GM12892 (cell line): ENCODE measurements at regions not wholly inside any gene's neighbourhood (a gene's known extent, or its start where the extent isn't known, plus 50 kb on each side); places are given as distances from the start of the nearest gene placed in this dataset.

Experiments
- POLR2A ChIP-seq: IDR thresholded peaks from 2 replicates; pipeline ENCODE4 v1.6.1; 2011; ENCODE audit warnings: low read depth, low read length, control low read depth
- POLR2AphosphoS5 ChIP-seq: IDR thresholded peaks from 2 replicates; pipeline ENCODE4 v1.6.1; 2011; ENCODE audit warnings: low read depth, low read length, control low read depth

DNA sequence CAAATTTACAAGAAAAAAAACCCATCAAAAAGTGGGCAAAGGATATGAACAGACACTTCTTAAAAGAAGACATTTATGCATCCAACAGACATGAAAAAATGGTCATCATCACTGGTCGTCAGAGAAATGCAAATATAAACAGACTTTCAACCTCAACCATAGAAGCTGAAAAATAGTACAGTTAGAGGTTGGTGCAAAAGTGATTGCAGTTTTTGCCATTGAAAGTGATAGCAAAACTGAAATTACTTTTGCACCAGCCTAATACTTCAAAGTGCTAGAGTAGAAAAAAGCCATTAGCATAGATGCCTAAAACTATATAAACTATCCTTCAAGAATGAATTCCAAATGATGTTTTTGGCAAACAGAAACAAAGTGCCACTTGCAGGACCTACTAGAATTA, 365.8 kb upstream of the DPYD start:
- TF ChIP-seq POLR2A (no peak), POLR2AphosphoS5 (no peak)
